ENCODE measurements at regions not wholly inside any gene's neighbourhood (a gene's known extent, or its start where the extent isn't known, plus 50 kb on each side); places are given as distances from the start of the nearest gene placed in this dataset.

DNA sequence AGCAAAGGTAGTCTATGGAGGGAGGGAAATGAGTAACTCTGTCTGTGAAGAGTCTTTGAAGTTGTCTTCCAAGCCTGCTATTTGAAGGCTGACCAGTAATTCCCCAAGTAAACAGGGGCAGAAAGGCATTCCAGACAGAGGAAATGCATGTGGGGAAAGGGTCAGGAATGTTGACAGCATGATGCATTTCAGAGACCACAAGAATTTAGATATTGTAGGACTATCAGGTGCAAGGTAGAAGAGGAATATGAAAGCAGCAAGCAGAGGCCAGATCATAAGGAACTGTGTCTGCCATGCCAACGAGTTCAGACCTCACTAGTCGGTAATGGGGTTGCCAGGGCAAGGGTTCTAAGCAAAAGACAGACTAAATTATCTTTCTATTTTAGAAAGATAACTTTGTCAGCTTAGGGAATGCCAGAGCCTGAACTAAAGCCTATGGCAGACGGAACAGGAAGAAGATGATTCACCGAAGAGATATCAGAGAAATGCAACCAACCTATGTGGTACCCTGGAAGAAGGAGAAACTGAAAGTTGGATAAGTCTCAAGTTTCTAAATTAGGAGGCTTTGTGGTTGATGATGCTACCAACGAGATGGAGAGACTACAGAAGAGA is 327.0 kb upstream of the RORA start:
- no peak overlapping the region for H3K4me2 ChIP-seq (ENCODE audit: control insufficient read depth, extremely low read depth, insufficient read depth, low read depth, low read length)
- no peaks in the 10 kb centered on the region for H3K4me1 ChIP-seq (ENCODE audit: control insufficient read depth, extremely low read depth, insufficient read depth, low read length)
- H3K27me3 ChIP-seq (ENCODE audit: control insufficient read depth, extremely low read depth, insufficient read depth, low read length), result no peaks in the 10 kb centered on the region
- no peaks in the 10 kb centered on the region for H3K79me2 ChIP-seq (ENCODE audit: control insufficient read depth, insufficient read depth, low read length)
- H3K9me1 ChIP-seq (ENCODE audit: control insufficient read depth, extremely low read depth, insufficient read depth, low read length), result no peaks in the 10 kb centered on the region
- dilution Hi-C loops (cut with MboI; ENCODE audit: extremely low pct_ligation_motif_present, low sequenced_read_pairs), result no loop called here
- no peaks in the 10 kb centered on the region for H3K9me3 ChIP-seq (ENCODE audit: control insufficient read depth, low read depth, low read length)
- no peaks in the 10 kb centered on the region for H3K36me3 ChIP-seq (ENCODE audit: control insufficient read depth in 2 of 2, extremely low read depth in 1 of 2, insufficient read depth in 2 of 2, low read length in 2 of 2)
- peak; percentile 56 for FAIRE-seq
- TF ChIP-seq, protein P1, sequence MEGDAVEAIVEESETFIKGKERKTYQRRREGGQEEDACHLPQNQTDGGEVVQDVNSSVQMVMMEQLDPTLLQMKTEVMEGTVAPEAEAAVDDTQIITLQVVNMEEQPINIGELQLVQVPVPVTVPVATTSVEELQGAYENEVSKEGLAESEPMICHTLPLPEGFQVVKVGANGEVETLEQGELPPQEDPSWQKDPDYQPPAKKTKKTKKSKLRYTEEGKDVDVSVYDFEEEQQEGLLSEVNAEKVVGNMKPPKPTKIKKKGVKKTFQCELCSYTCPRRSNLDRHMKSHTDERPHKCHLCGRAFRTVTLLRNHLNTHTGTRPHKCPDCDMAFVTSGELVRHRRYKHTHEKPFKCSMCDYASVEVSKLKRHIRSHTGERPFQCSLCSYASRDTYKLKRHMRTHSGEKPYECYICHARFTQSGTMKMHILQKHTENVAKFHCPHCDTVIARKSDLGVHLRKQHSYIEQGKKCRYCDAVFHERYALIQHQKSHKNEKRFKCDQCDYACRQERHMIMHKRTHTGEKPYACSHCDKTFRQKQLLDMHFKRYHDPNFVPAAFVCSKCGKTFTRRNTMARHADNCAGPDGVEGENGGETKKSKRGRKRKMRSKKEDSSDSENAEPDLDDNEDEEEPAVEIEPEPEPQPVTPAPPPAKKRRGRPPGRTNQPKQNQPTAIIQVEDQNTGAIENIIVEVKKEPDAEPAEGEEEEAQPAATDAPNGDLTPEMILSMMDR (optimal IDR thresholded peaks at IDR 0.05 in 1 of 3, IDR thresholded peaks at IDR 0.05 in 1 of 3, conservative IDR thresholded peaks at IDR 0.05 in 1 of 3; ENCODE audit: extremely low read depth in 1 of 3, insufficient read depth in 2 of 3, low read length in 3 of 3), result no peak
- no peak for TF ChIP-seq EZH2 (IDR thresholded peaks at IDR 0.05; ENCODE audit: low read length)
- H2AFZ ChIP-seq (ENCODE audit: control insufficient read depth, low read length), result no peak overlapping the region
- H3K9ac ChIP-seq (ENCODE audit: control insufficient read depth, extremely low read depth, insufficient read depth, low read length), result no peak overlapping the region
- H3K4me3 ChIP-seq (ENCODE audit: control insufficient read depth in 2 of 3, extremely low read depth in 1 of 3, insufficient read depth in 2 of 3, low read depth in 1 of 3, low read length in 3 of 3), result no peak overlapping the region
- DNase-seq (ENCODE audit: low read depth, low spot score), result no peak
- no peak overlapping the region for H3K27ac ChIP-seq (ENCODE audit: control insufficient read depth, insufficient read depth, low read length)
- H4K20me1 ChIP-seq (ENCODE audit: control insufficient read depth, extremely low read depth, insufficient read depth, low read length), result no peaks in the 10 kb centered on the region

- TF ChIP-seq EZH2 (IDR thresholded peaks at IDR 0.05; ENCODE audit: low read length), result no peak
- TF ChIP-seq, protein P1 (optimal IDR thresholded peaks at IDR 0.05 in 1 of 3, IDR thresholded peaks at IDR 0.05 in 1 of 3, conservative IDR thresholded peaks at IDR 0.05 in 1 of 3; ENCODE audit: extremely low read depth in 1 of 3, insufficient read depth in 2 of 3, low read length in 3 of 3), result no peak
- dilution Hi-C loops (cut with MboI; ENCODE audit: extremely low pct_ligation_motif_present, low sequenced_read_pairs), result no loop called here
- no peak for FAIRE-seq
- H4K20me1 ChIP-seq (ENCODE audit: control insufficient read depth, extremely low read depth, insufficient read depth, low read length), result no peaks in the 10 kb centered on the region
- no peak overlapping the region for H2AFZ ChIP-seq (ENCODE audit: control insufficient read depth, low read length)
- no peaks in the 10 kb centered on the region for H3K27me3 ChIP-seq (ENCODE audit: control insufficient read depth, extremely low read depth, insufficient read depth, low read length)
- no peak overlapping the region for H3K4me2 ChIP-seq (ENCODE audit: control insufficient read depth, extremely low read depth, insufficient read depth, low read depth, low read length)
- H3K4me3 ChIP-seq (ENCODE audit: control insufficient read depth in 2 of 3, extremely low read depth in 1 of 3, insufficient read depth in 2 of 3, low read depth in 1 of 3, low read length in 3 of 3), result no peak overlapping the region
- H3K27ac ChIP-seq (ENCODE audit: control insufficient read depth, insufficient read depth, low read length), result no peak overlapping the region
- H3K79me2 ChIP-seq (ENCODE audit: control insufficient read depth, insufficient read depth, low read length), result no peaks in the 10 kb centered on the region
- no peaks in the 10 kb centered on the region for H3K9me1 ChIP-seq (ENCODE audit: control insufficient read depth, extremely low read depth, insufficient read depth, low read length)
- no peak for DNase-seq (ENCODE audit: low read depth, low spot score)
- H3K9me3 ChIP-seq (ENCODE audit: control insufficient read depth, low read depth, low read length), result no peaks in the 10 kb centered on the region
- H3K36me3 ChIP-seq (ENCODE audit: control insufficient read depth in 2 of 2, extremely low read depth in 1 of 2, insufficient read depth in 2 of 2, low read length in 2 of 2), result no peaks in the 10 kb centered on the region
- H3K4me1 ChIP-seq (ENCODE audit: control insufficient read depth, extremely low read depth, insufficient read depth, low read length), result no peaks in the 10 kb centered on the region
- H3K9ac ChIP-seq (ENCODE audit: control insufficient read depth, extremely low read depth, insufficient read depth, low read length), result no peak overlapping the region
Observed at GRCh38 chr15:61549727-61550126, 320.6 kb upstream of the RORA start.

All from keratinocyte (primary cell).